H9 (cell line): ENCODE measurements at regions not wholly inside any gene's neighbourhood (a gene's known extent, or its start where the extent isn't known, plus 50 kb on each side); places are given as distances from the start of the nearest gene placed in this dataset.

Experiments used
- DNase-seq: peaks from one replicate; pipeline ENCODE4 v3.0.0-alpha.2; 2017
- H2AFZ ChIP-seq: one replicate; pipeline ENCODE4 v1.6.1; 2013; ENCODE audit warnings: mild to moderate bottlenecking, low read length, control low read depth, moderate library complexity
- H2AK5ac ChIP-seq: 2 replicates; pipeline ENCODE4 v1.6.1; 2013; ENCODE audit warnings: low read length, control low read depth, mixed read lengths; ENCODE audit not compliant: insufficient read length
- H2BK120ac ChIP-seq: one replicate; pipeline ENCODE4 v1.6.1; 2013; ENCODE audit warnings: low read depth, mild to moderate bottlenecking, low read length, control low read depth, inconsistent platforms; ENCODE audit not compliant: poor library complexity, severe bottlenecking
- H2BK12ac ChIP-seq: 2 replicates; pipeline ENCODE4 v1.6.1; 2013; ENCODE audit warnings: low read length, control low read depth, mixed read lengths, low read depth; ENCODE audit not compliant: insufficient read length
- H2BK15ac ChIP-seq: 2 replicates; pipeline ENCODE4 v1.6.1; 2013; ENCODE audit warnings: low read depth, low read length, control low read depth
- H2BK20ac ChIP-seq: one replicate; pipeline ENCODE4 v1.6.1; 2013; ENCODE audit warnings: low read depth, mild to moderate bottlenecking, low read length, control low read depth, inconsistent platforms; ENCODE audit not compliant: poor library complexity, severe bottlenecking
- H2BK5ac ChIP-seq: 2 replicates; pipeline ENCODE4 v1.6.1; 2013; ENCODE audit warnings: low read length, control low read depth, mixed read lengths; ENCODE audit not compliant: insufficient read length
- H3K14ac ChIP-seq: 2 replicates; pipeline ENCODE4 v1.6.1; 2013; ENCODE audit warnings: low read length, control low read depth; ENCODE audit not compliant: insufficient read depth
- H3K18ac ChIP-seq: 2 replicates; pipeline ENCODE4 v1.6.1; 2013; ENCODE audit warnings: low read depth, mild to moderate bottlenecking, mixed read lengths, low read length, control low read depth; ENCODE audit not compliant: insufficient read length
- H3K23ac ChIP-seq: 2 replicates; pipeline ENCODE4 v1.6.1; 2013; ENCODE audit warnings: low read length, control low read depth, mixed read lengths, low read depth; ENCODE audit not compliant: insufficient read length
- H3K23me2 ChIP-seq: 2 replicates; pipeline ENCODE4 v1.6.1; 2013; ENCODE audit warnings: low read depth, mild to moderate bottlenecking, mixed read lengths, low read length, control low read depth; ENCODE audit not compliant: insufficient read length, poor library complexity, severe bottlenecking
- H3K27ac ChIP-seq: 2 replicates; pipeline ENCODE4 v1.5.1; 2013; ENCODE audit warnings: low read length, control low read depth, mixed read lengths, low read depth; ENCODE audit not compliant: insufficient read length
- H3K27me3 ChIP-seq: 2 replicates; pipeline ENCODE4 v1.6.1; 2013; ENCODE audit warnings: low read length, control low read depth, inconsistent platforms; ENCODE audit not compliant: insufficient read depth
- H3K4ac ChIP-seq: 2 replicates; pipeline ENCODE4 v1.6.1; 2013; ENCODE audit warnings: low read depth, mild to moderate bottlenecking, control low read depth, inconsistent platforms, low read length, moderate library complexity
- H3K4me1 ChIP-seq: 2 replicates; pipeline ENCODE4 v1.6.1; 2013; ENCODE audit warnings: low read length, control low read depth, inconsistent platforms; ENCODE audit not compliant: insufficient read depth
- H3K4me2 ChIP-seq: 2 replicates; pipeline ENCODE4 v1.6.1; 2013; ENCODE audit warnings: low read length, control low read depth, mixed read lengths; ENCODE audit not compliant: insufficient read length, insufficient read depth
- H3K56ac ChIP-seq: 2 replicates; pipeline ENCODE4 v1.6.1; 2013; ENCODE audit warnings: low read depth, mild to moderate bottlenecking, mixed read lengths, low read length, control low read depth; ENCODE audit not compliant: insufficient read length
- H3K79me1 ChIP-seq: 2 replicates; pipeline ENCODE4 v1.6.1; 2013; ENCODE audit warnings: low read depth, mild to moderate bottlenecking, moderate library complexity, low read length, control low read depth, inconsistent platforms; ENCODE audit not compliant: insufficient read depth, poor library complexity, severe bottlenecking
- H3K79me2 ChIP-seq: 2 replicates; pipeline ENCODE4 v1.6.1; 2013; ENCODE audit warnings: low read length, control low read depth, inconsistent platforms; ENCODE audit not compliant: insufficient read depth
- H3K9ac ChIP-seq: 2 replicates; pipeline ENCODE4 v1.6.1; 2013; ENCODE audit warnings: low read length, control low read depth, mixed read lengths; ENCODE audit not compliant: insufficient read length; ENCODE audit errors: extremely low read depth
- H3K9me3 ChIP-seq: one replicate; pipeline ENCODE4 v1.6.1; 2013; ENCODE audit warnings: low read depth, low read length, inconsistent platforms; ENCODE audit not compliant: control insufficient read depth
- H3T11ph ChIP-seq: one replicate; pipeline ENCODE4 v1.6.1; 2013; ENCODE audit warnings: mild to moderate bottlenecking, low read length, control low read depth, inconsistent platforms
- H4K20me1 ChIP-seq: one replicate; pipeline ENCODE4 v1.6.1; 2013; ENCODE audit not compliant: control insufficient read depth, insufficient read length, insufficient read depth
- H4K5ac ChIP-seq: 2 replicates; pipeline ENCODE4 v1.6.1; 2013; ENCODE audit warnings: low read depth, mild to moderate bottlenecking, mixed read lengths, low read length, control low read depth; ENCODE audit not compliant: insufficient read length
- H4K8ac ChIP-seq: replicated peaks from 2 replicates; pipeline ENCODE4 v1.6.1; 2013; ENCODE audit warnings: low read length, control low read depth, mixed read lengths, low read depth; ENCODE audit not compliant: insufficient read length
- H4K91ac ChIP-seq: 2 replicates; pipeline ENCODE4 v1.6.1; 2013; ENCODE audit warnings: low read depth, mild to moderate bottlenecking, moderate library complexity, mixed read lengths, low read length, control low read depth; ENCODE audit not compliant: insufficient read length
- H3K27ac Mint-ChIP-seq, 3 experiments: 2 replicates in 2 of 3; 3 replicates in 1 of 3; pipeline ENCODE4 v1.8.0; 2020 to 2021; ENCODE audit warnings: mixed read lengths in 3 of 3, mild to moderate bottlenecking in 1 of 3, moderate library complexity in 1 of 3
- H3K27me3 Mint-ChIP-seq: 2 replicates; pipeline ENCODE4 v1.8.0; 2021; ENCODE audit warnings: low read depth, mild to moderate bottlenecking, moderate library complexity, mixed read lengths
- H3K36me3 Mint-ChIP-seq, 3 experiments: 2 replicates in 2 of 3; 3 replicates in 1 of 3; pipeline ENCODE4 v1.8.0; 2020 to 2021; ENCODE audit warnings: low read depth in 3 of 3, mixed read lengths in 3 of 3; ENCODE audit not compliant: insufficient read depth in 1 of 3
- H3K4me1 Mint-ChIP-seq, 2 experiments: 2 replicates each; pipeline ENCODE4 v1.8.0; 2020; ENCODE audit warnings: mixed read lengths in 2 of 2
- H3K4me3 Mint-ChIP-seq, 2 experiments: 2 replicates in 1 of 2; 3 replicates in 1 of 2; pipeline ENCODE4 v1.8.0; 2020 to 2021; ENCODE audit warnings: mild to moderate bottlenecking in 2 of 2, mixed read lengths in 2 of 2, moderate library complexity in 1 of 2
- H3K9me3 Mint-ChIP-seq, 2 experiments: 2 replicates in 1 of 2; 3 replicates in 1 of 2; pipeline ENCODE4 v1.8.0; 2020; ENCODE audit warnings: mild to moderate bottlenecking in 2 of 2, mixed read lengths in 2 of 2, moderate library complexity in 1 of 2
- TF ChIP-seq, protein P1 (sequence below): fragments of 200-600 bp; sonication (generic); conservative IDR thresholded peaks from 3 replicates; pipeline ENCODE4 v1.8.0; 2021; ENCODE audit warnings: antibody characterized with exemption, mild to moderate bottlenecking

- Mint-ChIP-seq H3K36me3 (no peaks in the 10 kb centered on the region), H3K27me3 (no peaks in the 10 kb centered on the region; the same call in 1 of the 2 replicates), H3K27ac (no peak overlapping the region), H3K4me3 (no peak overlapping the region), H3K9me3 (no peaks in the 10 kb centered on the region), H3K4me1 (peaks cover 4% of the 10 kb centered on the region in 2 experiments)
- Histone ChIP-seq H4K8ac (no peak overlapping the region), H2BK120ac (no peak overlapping the region), H3K79me2 (no peaks in the 10 kb centered on the region), H4K5ac (no peak overlapping the region), H2BK20ac (no peak overlapping the region), H2BK15ac (no peak overlapping the region), H2AFZ (no peak overlapping the region), H3K4me2 (no peak overlapping the region), H3K56ac (no peak overlapping the region), H2BK5ac (no peak overlapping the region), H3K23me2 (no peaks in the 10 kb centered on the region), H3K9me3 (no peaks in the 10 kb centered on the region), H3T11ph (no peak overlapping the region), H3K79me1 (no peaks in the 10 kb centered on the region), H4K20me1 (no peaks in the 10 kb centered on the region), H2BK12ac (no peak overlapping the region), H3K9ac (no peak overlapping the region), H3K27ac (no peak overlapping the region), H2AK5ac (no peak overlapping the region), H3K14ac (no peak overlapping the region), H3K18ac (no peak overlapping the region), H3K4ac (no peak overlapping the region), H4K91ac (no peak overlapping the region), H3K4me1 (no peaks in the 10 kb centered on the region), H3K23ac (no peak overlapping the region), H3K27me3 (no peaks in the 10 kb centered on the region)
- no peak for DNase-seq
- TF ChIP-seq, protein P1, sequence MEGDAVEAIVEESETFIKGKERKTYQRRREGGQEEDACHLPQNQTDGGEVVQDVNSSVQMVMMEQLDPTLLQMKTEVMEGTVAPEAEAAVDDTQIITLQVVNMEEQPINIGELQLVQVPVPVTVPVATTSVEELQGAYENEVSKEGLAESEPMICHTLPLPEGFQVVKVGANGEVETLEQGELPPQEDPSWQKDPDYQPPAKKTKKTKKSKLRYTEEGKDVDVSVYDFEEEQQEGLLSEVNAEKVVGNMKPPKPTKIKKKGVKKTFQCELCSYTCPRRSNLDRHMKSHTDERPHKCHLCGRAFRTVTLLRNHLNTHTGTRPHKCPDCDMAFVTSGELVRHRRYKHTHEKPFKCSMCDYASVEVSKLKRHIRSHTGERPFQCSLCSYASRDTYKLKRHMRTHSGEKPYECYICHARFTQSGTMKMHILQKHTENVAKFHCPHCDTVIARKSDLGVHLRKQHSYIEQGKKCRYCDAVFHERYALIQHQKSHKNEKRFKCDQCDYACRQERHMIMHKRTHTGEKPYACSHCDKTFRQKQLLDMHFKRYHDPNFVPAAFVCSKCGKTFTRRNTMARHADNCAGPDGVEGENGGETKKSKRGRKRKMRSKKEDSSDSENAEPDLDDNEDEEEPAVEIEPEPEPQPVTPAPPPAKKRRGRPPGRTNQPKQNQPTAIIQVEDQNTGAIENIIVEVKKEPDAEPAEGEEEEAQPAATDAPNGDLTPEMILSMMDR, result no peak
These were observed 527.6 kb upstream of the CA10 start for GRCh38 chr17:52686140-52686539.
